AG10803 (cell line): ENCODE measurements at regions not wholly inside any gene's neighbourhood (a gene's known extent, or its start where the extent isn't known, plus 50 kb on each side); places are given as distances from the start of the nearest gene placed in this dataset.

Experiments
- DNase-seq: peaks from one replicate; pipeline ENCODE4 v3.0.0; 2010; ENCODE audit warnings: low read depth
- H3K4me3 ChIP-seq: 2 replicates; pipeline ENCODE4 v1.5.1; 2011; ENCODE audit warnings: mild to moderate bottlenecking, low read length, control low read depth
- TF ChIP-seq, protein P1 (sequence below): conservative IDR thresholded peaks from 2 replicates; pipeline ENCODE4 v1.5.1; 2011; ENCODE audit warnings: mild to moderate bottlenecking, low read length, control low read depth, inconsistent platforms

DNA sequence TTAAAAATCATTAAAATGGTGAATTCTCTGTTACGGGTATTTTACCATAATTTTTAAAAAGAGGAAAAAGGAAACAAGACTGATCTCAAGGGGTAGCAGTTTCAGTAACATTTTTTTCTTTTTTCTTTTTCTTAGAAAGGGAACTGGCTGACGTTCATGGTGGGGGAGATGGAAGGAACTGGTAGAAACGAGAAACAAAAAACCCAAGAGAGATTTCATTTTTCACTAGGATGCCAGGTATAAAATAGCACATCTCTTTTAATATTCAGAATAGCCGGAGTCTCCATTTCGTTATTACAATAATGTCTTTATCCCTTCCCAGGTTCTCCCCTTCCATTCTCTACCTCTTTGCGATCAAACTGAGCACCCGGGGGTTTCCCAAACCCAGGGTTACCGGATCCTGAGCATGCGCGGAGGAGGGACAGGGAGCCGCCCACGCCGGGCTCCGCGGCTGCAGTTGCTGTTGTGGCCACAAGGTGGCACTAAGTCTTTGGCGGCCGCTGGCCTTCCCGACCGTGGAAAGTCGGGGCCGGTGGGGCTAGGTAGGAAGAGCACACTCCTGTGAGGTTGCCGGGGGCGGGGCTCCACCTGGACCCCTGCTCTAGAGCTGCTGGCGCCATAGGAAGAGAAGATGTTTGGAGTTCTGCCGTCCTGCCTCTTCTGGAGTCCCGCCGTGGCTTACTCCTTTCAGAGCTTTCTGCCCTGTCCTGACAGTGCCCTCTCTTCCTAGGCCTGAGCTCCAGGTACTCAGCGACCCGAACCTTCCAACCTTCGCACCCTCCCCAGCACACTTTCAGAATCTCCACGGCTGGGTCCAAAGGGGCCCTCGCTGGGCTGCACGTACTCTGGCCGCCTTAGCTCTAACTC is 146.8 kb downstream of the SH3BGRL2 start:
- peak overlapping the region; percentile 52 for H3K4me3 ChIP-seq
- TF ChIP-seq, protein P1, sequence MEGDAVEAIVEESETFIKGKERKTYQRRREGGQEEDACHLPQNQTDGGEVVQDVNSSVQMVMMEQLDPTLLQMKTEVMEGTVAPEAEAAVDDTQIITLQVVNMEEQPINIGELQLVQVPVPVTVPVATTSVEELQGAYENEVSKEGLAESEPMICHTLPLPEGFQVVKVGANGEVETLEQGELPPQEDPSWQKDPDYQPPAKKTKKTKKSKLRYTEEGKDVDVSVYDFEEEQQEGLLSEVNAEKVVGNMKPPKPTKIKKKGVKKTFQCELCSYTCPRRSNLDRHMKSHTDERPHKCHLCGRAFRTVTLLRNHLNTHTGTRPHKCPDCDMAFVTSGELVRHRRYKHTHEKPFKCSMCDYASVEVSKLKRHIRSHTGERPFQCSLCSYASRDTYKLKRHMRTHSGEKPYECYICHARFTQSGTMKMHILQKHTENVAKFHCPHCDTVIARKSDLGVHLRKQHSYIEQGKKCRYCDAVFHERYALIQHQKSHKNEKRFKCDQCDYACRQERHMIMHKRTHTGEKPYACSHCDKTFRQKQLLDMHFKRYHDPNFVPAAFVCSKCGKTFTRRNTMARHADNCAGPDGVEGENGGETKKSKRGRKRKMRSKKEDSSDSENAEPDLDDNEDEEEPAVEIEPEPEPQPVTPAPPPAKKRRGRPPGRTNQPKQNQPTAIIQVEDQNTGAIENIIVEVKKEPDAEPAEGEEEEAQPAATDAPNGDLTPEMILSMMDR: peak; percentile 87
- DNase-seq: peak; percentile 50

DNA sequence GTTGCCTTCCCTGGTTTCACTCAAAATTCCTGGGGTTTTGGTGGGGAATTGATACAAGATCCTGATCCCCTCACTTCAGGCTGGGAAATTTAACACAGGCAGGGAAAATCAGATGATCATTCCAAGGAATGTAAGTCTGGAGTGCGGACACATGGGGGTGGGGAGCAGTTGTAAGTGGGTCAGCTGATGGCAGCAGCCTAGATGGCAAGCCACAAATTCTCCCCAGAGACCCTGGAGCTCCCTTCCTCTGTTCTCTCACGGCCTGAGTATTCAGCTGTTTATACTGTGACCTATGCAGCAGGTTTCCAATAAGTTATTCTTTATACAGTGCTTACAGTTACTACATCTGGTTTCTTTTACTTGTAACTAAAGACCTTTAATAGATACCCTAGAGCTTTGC is 144.9 kb downstream of the SH3BGRL2 start:
- no peak overlapping the region for H3K4me3 ChIP-seq
- TF ChIP-seq, protein P1: no peak
- DNase-seq: no peak

DNA sequence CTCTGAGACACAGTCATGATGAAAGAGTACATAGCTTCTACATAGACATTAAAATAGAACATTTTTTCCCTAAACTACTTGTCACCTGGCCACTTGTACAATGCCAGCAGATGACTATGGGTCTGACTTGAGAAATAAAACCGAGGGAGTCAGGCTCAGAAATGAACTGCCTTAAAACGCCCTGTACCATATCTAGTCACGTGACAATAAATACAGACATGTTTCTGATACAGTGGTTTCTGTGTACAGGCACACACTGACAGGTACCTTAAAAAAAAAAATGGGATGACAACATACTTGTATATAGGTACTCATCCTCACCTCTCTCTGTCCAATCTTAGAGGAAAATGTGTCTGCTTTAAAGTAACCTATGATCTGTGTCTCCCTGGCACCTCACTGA is 144.1 kb downstream of the SH3BGRL2 start:
- TF ChIP-seq, protein P1: no peak

DNA sequence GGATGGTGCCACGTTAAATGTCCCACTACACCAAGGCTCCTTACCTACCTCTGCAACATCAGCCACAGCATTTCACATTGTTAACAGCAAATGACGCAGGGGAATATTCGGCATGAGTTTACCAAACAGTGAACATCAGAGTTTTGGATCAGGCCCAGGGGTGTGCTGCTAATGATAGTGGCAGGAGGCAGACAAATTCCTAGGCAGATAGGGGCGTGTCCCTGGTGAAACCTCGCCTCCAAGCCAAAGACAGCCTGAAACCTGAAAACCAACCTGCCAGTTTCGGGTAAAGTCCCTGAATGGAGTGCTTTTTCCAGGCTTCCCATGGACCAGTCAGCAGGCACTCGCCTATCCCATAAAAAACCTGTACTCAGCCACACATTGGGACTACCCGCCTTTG is 133.6 kb downstream of the SH3BGRL2 start:
- DNase-seq: no peak
- no peak overlapping the region for H3K4me3 ChIP-seq
- TF ChIP-seq, protein P1: no peak

More for the DNA sequence above, 144.1 kb downstream of the SH3BGRL2 start:
- no peak overlapping the region for H3K4me3 ChIP-seq
- no peak for DNase-seq

DNA sequence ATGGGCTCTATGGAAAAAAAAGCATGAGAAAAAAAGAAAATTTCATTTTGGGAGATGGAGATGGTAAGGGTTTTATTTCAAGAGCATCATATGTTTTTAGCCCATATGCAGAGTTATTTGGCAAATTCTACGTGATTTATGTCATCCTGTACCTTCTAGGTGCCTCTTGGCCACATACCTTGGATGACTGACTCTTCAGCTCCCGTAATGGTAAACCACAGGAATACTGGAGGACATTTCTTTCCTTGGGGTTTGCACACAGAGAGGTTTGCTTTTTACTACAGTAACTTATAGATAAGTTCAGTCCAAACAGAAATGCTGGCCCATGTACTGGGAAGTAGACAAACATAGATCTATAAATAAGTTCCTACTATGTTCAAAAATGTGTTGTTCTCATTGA is 132.2 kb downstream of the SH3BGRL2 start:
- no peak for DNase-seq
- no peak overlapping the region for H3K4me3 ChIP-seq
- TF ChIP-seq, protein P1: no peak

DNA sequence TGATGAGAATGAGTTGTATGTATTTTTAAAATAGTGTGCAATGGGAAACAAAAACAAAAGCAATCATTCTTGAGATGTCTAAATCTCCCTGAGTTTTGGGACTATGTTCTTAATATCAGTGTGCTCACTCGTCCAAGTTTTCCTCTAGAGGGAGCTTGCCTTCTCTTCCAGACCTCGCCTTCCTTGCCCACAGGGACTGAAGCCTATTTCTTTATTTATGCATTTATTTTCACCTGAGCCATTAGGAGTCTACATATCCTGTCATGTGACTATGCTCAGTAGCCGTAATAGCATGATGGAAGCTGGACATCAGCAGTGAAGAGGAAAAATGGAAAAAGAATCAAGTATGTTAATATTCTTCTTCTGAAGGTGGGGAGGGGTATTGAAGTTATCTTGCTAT is 131.2 kb downstream of the SH3BGRL2 start:
- no peak for DNase-seq
- TF ChIP-seq, protein P1: peak; percentile 28
- no peak overlapping the region for H3K4me3 ChIP-seq

DNA sequence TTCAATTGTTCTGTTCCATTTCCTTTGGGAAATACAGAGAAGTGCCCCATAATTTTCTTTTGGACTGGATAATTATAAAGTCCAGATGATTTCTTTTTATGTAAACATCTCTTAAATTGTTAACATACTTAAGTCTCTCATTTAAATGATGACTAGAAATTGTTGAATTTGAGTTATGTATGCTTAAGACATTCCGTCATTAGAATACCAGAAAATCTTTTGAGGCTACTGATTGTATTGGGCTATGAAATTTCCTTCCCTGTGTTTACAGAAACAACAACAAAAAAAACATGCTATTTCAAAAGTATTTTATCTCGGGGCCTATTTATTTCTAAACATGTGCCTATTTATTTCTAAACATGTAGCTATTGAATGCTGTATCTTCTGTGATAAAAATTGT is 125.4 kb downstream of the SH3BGRL2 start:
- DNase-seq: no peak
- TF ChIP-seq, protein P1: no peak
- no peak overlapping the region for H3K4me3 ChIP-seq
